Tibial nerve (tissue), 4 donors: ENCODE measurements at regions not wholly inside any gene's neighbourhood (a gene's known extent, or its start where the extent isn't known, plus 50 kb on each side); places are given as distances from the start of the nearest gene placed in this dataset.

Experiments
- DNase-seq, 2 donors: peaks; one replicate each; pipeline ENCODE4 v3.0.0-alpha.2; 2019; ENCODE audit warnings: low spot score in 2 of 2
- H3K27ac ChIP-seq, 4 donors: fragments of 200-600 bp; sonication (generic) in 3 of 4; one replicate each; pipeline ENCODE4 v1.5.1; 2017 to 2019; ENCODE audit warnings: mild to moderate bottlenecking in 1 of 4
- H3K27me3 ChIP-seq, 2 donors: fragments of 200-600 bp; sonication (generic) in 1 of 2; one replicate each; pipeline versions ENCODE4 v1.5.1 to v1.6.0; 2017 to 2019
- H3K36me3 ChIP-seq, 3 donors: fragments of 200-600 bp; sonication (generic); one replicate each; pipeline ENCODE4 v1.5.1; 2018 to 2019
- H3K4me1 ChIP-seq, 4 donors: fragments of 200-600 bp; sonication (generic) in 3 of 4; one replicate each; pipeline ENCODE4 v1.5.1; 2017 to 2019
- H3K4me3 ChIP-seq, 4 donors: fragments of 200-600 bp; sonication (generic) in 3 of 4; one replicate each; pipeline ENCODE4 v1.5.1; 2017 to 2019; ENCODE audit warnings: mild to moderate bottlenecking in 1 of 4, moderate library complexity in 1 of 4
- H3K9me3 ChIP-seq, 4 donors: fragments of 200-600 bp; sonication (generic) in 3 of 4; one replicate each; pipeline ENCODE4 v1.5.1; 2017 to 2019
- CTCF ChIP-seq, 5 experiments: fragments of 200-600 bp in 3 of 5; fragments of 450-650 bp in 2 of 5; sonication (generic) in 3 of 5; IDR thresholded peaks; one replicate each; pipeline ENCODE4 v1.5.1; 2016 to 2019; ENCODE audit warnings: antibody characterized with exemption in 5 of 5, mild to moderate bottlenecking in 3 of 5, moderate library complexity in 2 of 5
- EP300 ChIP-seq, 2 donors: sonication (generic); formaldehyde crosslinking; IDR thresholded peaks; one replicate each; pipeline ENCODE4 v1.6.1; 2017; ENCODE audit warnings: antibody characterized with exemption in 2 of 2, mild to moderate bottlenecking in 1 of 2
- POLR2A ChIP-seq, 2 donors: fragments of 450-650 bp; IDR thresholded peaks; one replicate each; pipeline ENCODE4 v1.6.1; 2017; ENCODE audit warnings: antibody characterized with exemption in 2 of 2, mild to moderate bottlenecking in 2 of 2, moderate library complexity in 2 of 2
- WGBS, 2 donors: methylation state at CpG; one replicate each; pipeline ENCODE4 v1.1.5; 2018; 5-methylcytosine and 5-hydroxymethylcytosine counted together

DNA sequence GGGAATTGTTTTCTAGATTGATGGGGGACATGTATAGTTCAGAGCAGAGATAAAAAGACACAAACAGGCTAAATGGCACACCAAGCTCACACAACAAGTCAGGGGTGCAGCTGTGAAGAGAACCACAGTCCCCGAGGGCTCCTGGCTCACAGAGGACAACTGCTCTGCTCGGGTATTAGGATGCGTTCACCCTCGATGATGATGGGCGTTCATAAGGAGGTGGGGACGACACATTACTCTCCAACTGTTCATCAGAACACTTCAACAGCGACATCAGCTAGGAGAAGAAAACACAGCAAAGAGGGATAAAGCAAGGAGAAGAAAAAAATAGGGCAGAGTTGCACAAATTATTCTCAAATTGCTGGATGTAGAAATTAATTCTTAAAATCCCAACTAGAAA lies 174.8 kb upstream of the RREB1 start:
- Histone ChIP-seq H3K36me3 (no peaks in the 10 kb centered on the region), H3K4me1 (peaks cover 0 to 15% (median 0%) of the 10 kb centered on the region in 4 donors), H3K9me3 (no peaks in the 10 kb centered on the region), H3K4me3 (no peak overlapping the region), H3K27me3 (no peaks in the 10 kb centered on the region), H3K27ac (no peak overlapping the region)
- WGBS, 2 donors, result 64 to 75% methylated on average over 7 of the region's 7 CpGs
- no peak for DNase-seq
- TF ChIP-seq EP300 (IDR thresholded peaks at IDR 0.05), result no peak
- no peak for TF ChIP-seq POLR2A (IDR thresholded peaks at IDR 0.05)
- TF ChIP-seq CTCF (IDR thresholded peaks at IDR 0.05), result no peak

- no peaks in the 10 kb centered on the region for H3K9me3 ChIP-seq
- 79 to 90% methylated on average over 34 to 41 of the region's 47 CpGs for WGBS, 2 donors
- no peaks in the 10 kb centered on the region for H3K27me3 ChIP-seq
- no peaks in the 10 kb centered on the region for H3K36me3 ChIP-seq
- peaks cover 0 to 6% (median 0%) of the 10 kb centered on the region in 4 donors for H3K4me1 ChIP-seq
- no peak for TF ChIP-seq POLR2A (IDR thresholded peaks at IDR 0.05)
- no peak for TF ChIP-seq EP300 (IDR thresholded peaks at IDR 0.05)
- no peak for TF ChIP-seq CTCF (IDR thresholded peaks at IDR 0.05)
- H3K4me3 ChIP-seq, result no peak overlapping the region
- no peak for DNase-seq
- H3K27ac ChIP-seq, result no peak overlapping the region
Measured at GRCh38 chr6:6940031-6941025, 167.4 kb upstream of the RREB1 start.

DNA sequence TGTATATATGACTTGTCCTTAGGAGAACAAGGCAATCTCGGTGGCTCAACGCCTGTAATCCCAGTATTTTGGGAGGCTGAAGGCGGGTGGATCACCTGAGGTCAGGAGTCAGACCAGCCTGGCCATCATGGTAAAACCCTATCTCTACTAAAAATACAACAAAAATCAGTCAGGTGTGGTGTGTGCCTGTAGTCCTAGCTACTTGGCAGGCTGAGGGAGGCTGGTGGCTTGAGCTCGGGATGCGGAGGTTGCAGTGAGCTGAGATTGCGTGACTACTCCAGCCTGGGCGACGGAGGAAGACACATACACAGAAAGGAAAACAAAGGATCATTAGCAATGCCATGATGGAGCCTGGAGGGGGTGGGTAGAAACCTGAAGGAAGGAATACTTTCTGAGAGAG lies 166.6 kb upstream of the RREB1 start:
- TF ChIP-seq POLR2A (IDR thresholded peaks at IDR 0.05) (no peak), CTCF (IDR thresholded peaks at IDR 0.05) (no peak), EP300 (IDR thresholded peaks at IDR 0.05) (no peak)
- Histone ChIP-seq H3K27me3 (no peaks in the 10 kb centered on the region), H3K36me3 (no peaks in the 10 kb centered on the region), H3K4me3 (no peak overlapping the region), H3K4me1 (peaks cover 0 to 6% (median 0%) of the 10 kb centered on the region in 4 donors), H3K27ac (no peak overlapping the region), H3K9me3 (no peaks in the 10 kb centered on the region)
- DNase-seq, result no peak
- WGBS, 2 donors, result 92 to 96% methylated on average over 7 to 8 of the region's 8 CpGs

- Histone ChIP-seq H3K4me1 (peaks cover 0 to 6% (median 0%) of the 10 kb centered on the region in 4 donors), H3K9me3 (no peaks in the 10 kb centered on the region), H3K27me3 (no peaks in the 10 kb centered on the region), H3K27ac (peak overlapping the region in 1 of 4 donors; percentile 32), H3K36me3 (no peaks in the 10 kb centered on the region), H3K4me3 (no peak overlapping the region)
- TF ChIP-seq CTCF (IDR thresholded peaks at IDR 0.05), result no peak
- TF ChIP-seq POLR2A (IDR thresholded peaks at IDR 0.05), result no peak
- TF ChIP-seq EP300 (IDR thresholded peaks at IDR 0.05), result no peak
- 79 to 83% methylated on average over 3 of the region's 3 CpGs for WGBS, 2 donors
- DNase-seq, result no peak
Measured at GRCh38 chr6:6942091-6942490, 165.7 kb upstream of the RREB1 start.

GRCh38 chr6:6942831-6943230 lies 164.9 kb upstream of the RREB1 start:
- WGBS, 2 donors, result 19 to 28% methylated on average over 13 of the region's 13 CpGs
- H3K4me1 ChIP-seq, result peaks cover 0 to 6% (median 0%) of the 10 kb centered on the region in 4 donors
- no peaks in the 10 kb centered on the region for H3K27me3 ChIP-seq
- peak overlapping the region in 1 of 4 donors; percentile 1 for H3K4me3 ChIP-seq
- TF ChIP-seq POLR2A (IDR thresholded peaks at IDR 0.05) (no peak), EP300 (IDR thresholded peaks at IDR 0.05) (peak in 1 of 2 donors; percentile 31), CTCF (IDR thresholded peaks at IDR 0.05) (no peak)
- DNase-seq, result peak in 1 of 2 donors; percentile 21
- peak overlapping the region in 1 of 4 donors; percentile 32 for H3K27ac ChIP-seq
- H3K9me3 ChIP-seq, result no peaks in the 10 kb centered on the region
- no peaks in the 10 kb centered on the region for H3K36me3 ChIP-seq
